HG03064 (cell line): ENCODE measurements at regions not wholly inside any gene's neighbourhood (a gene's known extent, or its start where the extent isn't known, plus 50 kb on each side); places are given as distances from the start of the nearest gene placed in this dataset.
"Not testable (repeated sequence)": the region's sequence is repeated elsewhere in the genome, so short reads cannot be mapped to it uniquely, and the experiment has no call there.

Experiments
- ATAC-seq: cut with Tn5 transposase; IDR thresholded peaks from one replicate; pipeline ENCODE4 v1.9.1; 2021; ENCODE audit warnings: low read depth; ENCODE audit not compliant: unreplicated experiment

- ATAC-seq = no peak
Observed at GRCh38 chr2:22361571-22361970, 1023.4 kb upstream of the KLHL29 start.

- no peak for ATAC-seq
Observed at GRCh38 chr2:22375096-22375495, 1009.9 kb upstream of the KLHL29 start.

DNA sequence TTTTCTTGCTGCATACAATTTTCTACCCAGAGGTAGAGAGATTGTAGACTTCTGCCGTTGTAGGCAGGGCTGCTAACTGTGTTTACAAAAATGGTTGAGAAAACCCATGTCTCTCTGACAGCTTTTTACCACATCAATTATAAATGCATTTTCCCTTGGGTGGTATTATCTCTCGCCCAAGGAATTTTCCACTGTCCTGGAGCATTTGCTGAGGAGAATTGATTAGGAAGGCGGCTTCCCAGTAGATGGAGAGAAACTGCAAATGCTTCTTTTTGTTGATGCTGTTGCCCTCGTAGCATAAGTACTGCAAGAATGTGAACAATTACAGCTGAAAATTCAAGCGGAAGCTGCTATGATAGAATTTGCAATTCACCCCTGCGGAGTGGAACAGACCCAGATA lies 1007.7 kb upstream of the KLHL29 start:
- ATAC-seq = no peak

GRCh38 chr2:22382479-22383169 lies 1002.4 kb upstream of the KLHL29 start:
- ATAC-seq = no peak

- ATAC-seq = no peak
Observed at GRCh38 chr2:22397847-22398246, 987.1 kb upstream of the KLHL29 start.

DNA sequence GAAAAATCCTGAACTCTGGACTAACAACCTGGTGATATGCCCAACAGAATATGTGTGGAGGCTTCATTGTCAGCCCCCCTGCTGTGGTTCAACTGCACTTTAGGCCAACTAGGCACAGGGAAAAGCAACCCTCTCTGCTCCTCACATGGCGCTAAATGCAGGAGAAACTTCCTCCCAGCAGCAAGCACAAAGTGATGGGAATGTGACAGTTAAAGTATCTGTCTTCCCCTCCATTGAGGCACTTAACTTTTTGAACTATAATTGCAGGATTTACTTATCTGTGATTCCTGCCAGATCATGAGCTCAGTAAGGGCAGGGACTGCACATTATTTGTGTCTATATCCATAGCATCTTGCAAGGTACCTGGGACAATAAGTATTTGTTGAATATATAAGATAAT lies 981.2 kb upstream of the KLHL29 start:
- ATAC-seq = no peak

DNA sequence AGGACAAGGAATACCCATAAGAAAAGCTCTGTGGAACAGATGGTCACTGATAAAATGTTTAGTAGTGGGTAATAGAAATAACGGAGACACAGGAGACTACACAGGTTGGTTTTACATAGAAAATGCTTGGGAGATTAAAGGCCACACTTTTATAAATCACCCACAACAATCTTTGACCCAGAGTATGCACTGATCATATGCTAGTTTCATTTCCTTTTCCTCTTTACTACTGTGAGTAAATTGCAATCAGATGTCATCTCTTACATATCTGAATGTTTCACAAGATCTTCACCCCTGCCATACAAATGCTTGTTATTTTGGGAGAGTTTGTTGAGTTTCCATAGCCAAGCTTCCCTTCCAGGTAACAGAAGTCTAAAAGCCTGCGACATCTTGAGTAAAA lies 978.4 kb upstream of the KLHL29 start:
- no peak for ATAC-seq

DNA sequence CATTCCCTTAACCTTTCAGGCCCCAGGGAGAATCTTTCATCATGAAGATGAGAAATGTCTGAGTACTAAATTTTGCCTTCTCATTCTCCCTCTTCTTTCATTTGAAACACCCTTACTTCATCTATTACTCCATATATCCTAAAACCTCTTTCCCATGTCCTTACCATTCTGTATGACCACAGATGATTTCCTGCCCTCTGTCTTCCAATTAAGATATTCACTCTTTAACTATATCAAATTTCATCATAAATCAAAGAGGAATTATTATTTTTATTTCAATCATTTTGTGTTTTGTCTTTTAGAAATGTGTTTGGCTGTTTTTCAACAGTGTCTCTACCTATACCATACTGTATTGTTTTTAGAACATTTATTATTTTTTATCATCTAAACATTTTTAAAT lies 964.9 kb upstream of the KLHL29 start:
- no peak for ATAC-seq

DNA sequence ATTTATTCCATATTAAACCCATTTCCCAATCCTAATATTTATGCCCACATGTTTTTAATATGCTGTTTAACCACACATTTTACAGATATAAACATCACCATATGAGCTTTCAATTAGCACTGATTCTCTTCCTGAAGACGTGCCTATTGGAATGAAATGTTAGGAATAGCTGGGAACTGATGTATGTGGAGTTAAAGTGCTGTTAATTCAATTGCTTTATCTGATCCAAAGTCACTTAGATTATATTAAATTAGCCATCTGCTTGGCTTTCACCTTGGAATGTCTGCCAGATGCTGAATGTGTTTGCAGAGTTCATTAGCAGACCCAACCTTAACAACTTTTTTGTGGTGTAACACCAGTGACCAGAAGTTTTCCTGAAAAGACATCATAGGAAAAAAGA lies 942.9 kb upstream of the KLHL29 start:
- no peak for ATAC-seq

GRCh38 chr2:22444281-22444680 lies 940.7 kb upstream of the KLHL29 start:
- ATAC-seq = no peak

DNA sequence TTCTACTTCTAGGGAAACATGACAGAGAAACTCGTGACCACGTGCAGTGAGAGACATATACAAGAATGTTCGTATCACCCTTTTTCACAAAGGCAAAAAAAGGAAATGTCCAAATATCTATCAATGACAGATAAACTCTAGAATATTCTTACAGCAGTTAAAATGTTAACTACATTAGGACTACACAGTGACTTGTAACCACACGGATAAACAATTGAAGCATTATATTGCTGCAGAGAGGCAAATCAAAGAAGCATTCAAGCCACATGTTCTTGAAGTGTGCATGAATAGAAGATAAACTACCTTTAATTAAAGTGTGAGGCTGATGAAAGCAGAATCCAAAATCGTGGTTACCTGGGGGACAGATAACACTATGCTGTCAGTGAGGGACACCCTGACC lies 935.3 kb upstream of the KLHL29 start:
- no peak for ATAC-seq

DNA sequence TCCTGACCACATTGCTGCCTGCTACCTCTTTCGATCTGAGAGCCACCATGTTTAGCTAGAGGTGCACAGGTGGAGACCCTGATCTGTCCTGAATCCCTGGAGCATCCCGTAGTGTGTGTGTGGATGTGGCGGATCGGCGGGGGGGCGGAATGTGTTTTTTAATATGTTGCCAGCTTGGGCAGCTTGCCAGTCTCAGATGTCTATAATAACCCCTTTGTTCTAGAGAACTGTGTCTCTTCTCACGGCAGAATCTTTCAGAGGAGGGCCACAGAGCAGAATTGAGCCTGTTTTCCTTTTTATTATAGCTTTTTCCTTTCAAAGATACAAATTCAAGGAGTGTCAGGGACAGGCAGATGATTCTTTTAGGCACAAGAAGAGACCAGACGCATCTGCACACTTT lies 934.1 kb upstream of the KLHL29 start:
- no peak for ATAC-seq

DNA sequence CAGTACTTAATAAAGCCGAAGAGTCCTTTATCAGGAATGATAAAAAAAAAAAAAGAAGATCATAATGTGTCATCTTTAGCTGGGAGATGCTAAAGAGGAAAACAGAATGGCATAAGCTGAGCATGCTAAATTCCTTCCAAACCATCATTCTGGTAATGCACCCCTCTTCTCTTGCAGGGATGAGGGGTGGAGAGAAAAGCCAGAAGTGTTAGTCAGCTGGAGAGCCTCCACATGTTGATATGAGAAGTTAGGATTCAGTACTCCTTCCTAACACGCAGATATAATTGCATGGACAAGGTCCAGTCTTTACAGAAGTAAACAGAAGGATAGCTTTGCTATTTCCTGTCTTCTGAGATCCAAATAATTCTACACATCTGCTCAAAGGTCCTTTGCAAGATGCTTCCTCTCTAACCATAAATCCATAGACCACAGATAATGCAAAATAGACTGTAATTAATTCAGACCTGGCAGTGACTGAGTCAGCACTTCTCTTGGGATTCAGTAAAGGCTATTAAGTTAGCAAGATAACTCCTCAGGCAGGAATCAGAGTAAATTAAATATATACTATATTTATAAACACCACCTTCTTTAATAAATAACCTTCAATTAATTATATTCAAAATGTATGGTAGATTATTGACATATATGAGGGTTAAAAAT lies 930.0 kb upstream of the KLHL29 start:
- ATAC-seq = no peak

GRCh38 chr2:22458440-22458839 lies 926.5 kb upstream of the KLHL29 start:
- no peak for ATAC-seq

DNA sequence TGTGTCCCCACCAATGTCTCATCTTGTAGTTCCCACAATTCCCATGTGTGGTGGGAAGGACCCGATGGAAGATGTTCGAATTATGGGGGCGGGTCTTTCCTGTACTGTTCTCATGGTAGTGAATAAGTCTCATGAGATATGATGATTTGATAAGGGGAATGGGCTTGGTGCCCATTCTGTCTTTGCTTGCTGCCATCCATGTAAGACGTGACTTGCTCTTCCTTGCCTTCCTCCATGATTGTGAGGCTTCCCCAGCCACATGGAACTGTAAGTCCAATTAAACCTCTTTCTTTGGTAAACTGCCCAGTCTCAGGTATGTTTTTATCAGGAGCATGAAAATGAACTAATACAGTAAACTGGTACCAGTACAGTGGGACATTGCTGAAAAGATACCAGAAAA lies 909.9 kb upstream of the KLHL29 start:
- ATAC-seq = not testable (repeated sequence)

DNA sequence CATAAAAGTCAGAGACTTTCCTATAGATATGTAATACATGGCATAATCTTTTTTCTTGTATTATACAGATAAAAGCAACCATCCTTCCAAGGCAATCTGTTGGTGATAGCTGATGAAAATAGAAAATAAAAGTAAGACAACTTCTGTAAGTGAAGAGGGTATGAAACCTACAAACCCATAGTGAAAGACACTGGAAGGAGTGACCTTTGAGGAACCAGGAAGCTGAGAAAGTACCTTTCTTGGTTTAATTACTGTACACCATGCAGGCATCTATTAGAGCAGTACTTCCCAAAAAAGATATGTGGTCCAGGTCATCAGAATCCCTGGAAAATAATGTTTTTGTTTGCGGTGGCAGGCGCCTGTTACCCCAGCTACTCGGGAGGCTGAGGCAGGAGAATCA lies 906.6 kb upstream of the KLHL29 start:
- ATAC-seq = no peak

DNA sequence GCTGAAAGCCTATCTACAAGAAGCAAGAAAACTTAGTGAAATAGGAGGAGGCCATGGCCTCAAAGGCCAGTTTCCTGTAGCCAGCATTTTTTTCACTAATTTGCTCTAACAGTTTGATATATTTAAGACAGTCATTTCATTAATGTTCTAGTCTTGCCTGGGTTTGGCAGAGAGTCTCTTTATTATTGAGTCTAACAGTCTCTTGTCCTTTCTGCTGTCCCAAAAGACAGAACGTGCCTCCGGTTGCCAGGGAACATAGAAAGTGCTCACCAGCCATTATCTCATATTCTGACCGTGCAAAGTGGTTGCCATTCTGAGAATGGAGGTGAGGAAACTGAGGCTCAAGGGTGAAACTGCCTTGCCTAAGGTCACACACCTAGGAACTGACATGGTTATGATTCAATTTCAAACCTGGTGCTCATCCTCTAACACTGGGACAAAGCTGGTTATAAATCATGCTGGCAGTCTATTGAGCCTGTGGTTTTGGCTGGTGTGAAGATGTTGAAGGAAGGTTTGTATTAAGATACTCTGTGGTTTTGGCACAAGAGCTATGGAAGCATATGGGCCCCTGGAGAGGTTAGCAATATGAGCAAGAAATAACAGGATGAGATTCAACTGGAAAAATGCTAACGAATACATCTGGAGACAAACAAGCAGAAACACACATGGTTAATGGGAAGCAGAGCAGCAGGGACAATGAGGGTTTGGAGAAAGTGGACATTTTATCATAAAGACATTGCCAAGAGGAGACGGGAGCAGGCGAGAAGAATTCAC lies 903.3 kb upstream of the KLHL29 start:
- ATAC-seq = no peak

DNA sequence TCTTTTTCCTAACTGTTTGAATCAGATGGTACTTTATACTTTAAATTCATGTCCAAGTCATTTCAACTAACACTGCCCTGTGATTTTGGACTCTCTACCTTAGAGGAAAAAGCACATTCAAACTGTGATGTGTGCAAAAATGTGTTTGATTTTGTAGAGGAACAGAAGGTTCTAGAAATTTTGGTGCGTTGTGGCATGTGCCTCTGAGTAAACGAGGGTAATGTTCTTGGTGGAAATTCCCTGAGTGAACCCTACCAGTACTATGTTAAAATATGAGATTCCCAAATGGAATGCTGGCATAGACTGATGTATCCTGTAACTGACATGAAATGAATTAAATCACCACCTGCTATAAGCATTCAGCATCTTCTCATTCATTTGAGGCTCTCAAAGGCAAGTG lies 901.9 kb upstream of the KLHL29 start:
- no peak for ATAC-seq

- no peak for ATAC-seq
Observed at GRCh38 chr2:22485486-22485885, 899.5 kb upstream of the KLHL29 start.

DNA sequence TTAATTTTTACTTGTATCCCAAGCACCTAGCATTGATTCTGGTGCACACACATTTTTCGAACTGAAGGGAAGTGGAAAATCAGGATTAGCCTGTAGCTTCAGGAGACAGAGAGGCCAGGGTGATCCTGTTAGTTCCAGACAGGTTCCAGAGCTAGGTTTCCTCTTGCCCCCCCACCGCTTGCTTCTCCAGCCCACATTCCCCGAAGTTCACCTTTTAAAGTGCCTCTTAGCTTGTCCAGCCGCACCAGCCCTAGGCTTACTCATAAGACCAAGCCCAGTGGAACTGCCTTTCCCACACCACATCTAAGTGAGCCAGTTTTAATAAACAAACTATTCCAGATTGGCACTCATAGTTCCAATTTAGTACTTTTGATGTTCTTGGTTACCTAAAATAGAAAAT lies 898.6 kb upstream of the KLHL29 start:
- ATAC-seq = no peak

- ATAC-seq = no peak
Observed at GRCh38 chr2:22487036-22487435, 897.9 kb upstream of the KLHL29 start.

DNA sequence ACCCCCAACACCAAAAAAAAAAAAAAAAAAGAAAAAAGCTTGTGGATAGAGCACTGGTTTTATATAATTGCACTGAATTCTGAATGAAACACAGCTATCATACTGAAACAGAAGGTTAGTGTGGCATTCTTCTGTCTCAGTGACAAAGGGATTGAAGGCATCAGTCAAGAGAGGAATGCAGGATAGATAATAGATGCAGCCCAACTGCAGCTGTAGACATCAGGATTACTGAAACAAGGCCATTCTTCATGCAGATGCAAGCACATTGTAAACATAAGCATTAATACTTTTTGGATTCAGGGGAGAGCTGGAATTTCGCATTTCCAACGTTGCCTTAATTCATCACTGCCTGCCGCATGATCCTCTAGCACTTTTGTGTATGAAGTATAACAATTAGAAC lies 897.4 kb upstream of the KLHL29 start:
- ATAC-seq = no peak
